ENCODE measurements at regions not wholly inside any gene's neighbourhood (a gene's known extent, or its start where the extent isn't known, plus 50 kb on each side); places are given as distances from the start of the nearest gene placed in this dataset.

GRCh38 chr1:65625528-65625927 lies 167.2 kb upstream of the PDE4B start:
- H3F3A ChIP-seq (ENCODE audit: low read depth), result no peaks in the 10 kb centered on the region
- DNase-seq (ENCODE audit: low spot score), result no peak
- no peak overlapping the region for H3K4me3 ChIP-seq
- H3K4me1 Mint-ChIP-seq, result no peaks in the 10 kb centered on the region
- H3K4me2 ChIP-seq, result no peak overlapping the region
- H3K27ac Mint-ChIP-seq, result no peak overlapping the region
- no peaks in the 10 kb centered on the region for H3K27me3 ChIP-seq
- H3K9me3 Mint-ChIP-seq, result no peaks in the 10 kb centered on the region
- H4K20me1 ChIP-seq (ENCODE audit: low read depth), result no peaks in the 10 kb centered on the region
- no peaks in the 10 kb centered on the region for H3K79me2 ChIP-seq (ENCODE audit: low read depth)
- H3K27ac ChIP-seq, result no peak overlapping the region
- H3K36me3 ChIP-seq, result no peaks in the 10 kb centered on the region
- no peak overlapping the region for H2AFZ ChIP-seq (replicated peaks)
- no peak for TF ChIP-seq EZH2 (IDR thresholded peaks at IDR 0.05)
- TF ChIP-seq, protein P1, sequence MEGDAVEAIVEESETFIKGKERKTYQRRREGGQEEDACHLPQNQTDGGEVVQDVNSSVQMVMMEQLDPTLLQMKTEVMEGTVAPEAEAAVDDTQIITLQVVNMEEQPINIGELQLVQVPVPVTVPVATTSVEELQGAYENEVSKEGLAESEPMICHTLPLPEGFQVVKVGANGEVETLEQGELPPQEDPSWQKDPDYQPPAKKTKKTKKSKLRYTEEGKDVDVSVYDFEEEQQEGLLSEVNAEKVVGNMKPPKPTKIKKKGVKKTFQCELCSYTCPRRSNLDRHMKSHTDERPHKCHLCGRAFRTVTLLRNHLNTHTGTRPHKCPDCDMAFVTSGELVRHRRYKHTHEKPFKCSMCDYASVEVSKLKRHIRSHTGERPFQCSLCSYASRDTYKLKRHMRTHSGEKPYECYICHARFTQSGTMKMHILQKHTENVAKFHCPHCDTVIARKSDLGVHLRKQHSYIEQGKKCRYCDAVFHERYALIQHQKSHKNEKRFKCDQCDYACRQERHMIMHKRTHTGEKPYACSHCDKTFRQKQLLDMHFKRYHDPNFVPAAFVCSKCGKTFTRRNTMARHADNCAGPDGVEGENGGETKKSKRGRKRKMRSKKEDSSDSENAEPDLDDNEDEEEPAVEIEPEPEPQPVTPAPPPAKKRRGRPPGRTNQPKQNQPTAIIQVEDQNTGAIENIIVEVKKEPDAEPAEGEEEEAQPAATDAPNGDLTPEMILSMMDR (IDR thresholded peaks at IDR 0.05), result no peak
- no peak for TF ChIP-seq EZH2phosphoT487 (IDR thresholded peaks at IDR 0.05)
- no peak overlapping the region for H3K9ac ChIP-seq
- H3K36me3 Mint-ChIP-seq, result no peaks in the 10 kb centered on the region
- no peaks in the 10 kb centered on the region for H3K9me3 ChIP-seq (ENCODE audit: low read depth)
- no peak overlapping the region for H3K4me3 Mint-ChIP-seq
- peaks cover 2% of the 10 kb centered on the region for H3K27me3 Mint-ChIP-seq (ENCODE audit: insufficient read depth, low read depth)
- peaks cover 5% of the 10 kb centered on the region for H3K4me1 ChIP-seq

DNA sequence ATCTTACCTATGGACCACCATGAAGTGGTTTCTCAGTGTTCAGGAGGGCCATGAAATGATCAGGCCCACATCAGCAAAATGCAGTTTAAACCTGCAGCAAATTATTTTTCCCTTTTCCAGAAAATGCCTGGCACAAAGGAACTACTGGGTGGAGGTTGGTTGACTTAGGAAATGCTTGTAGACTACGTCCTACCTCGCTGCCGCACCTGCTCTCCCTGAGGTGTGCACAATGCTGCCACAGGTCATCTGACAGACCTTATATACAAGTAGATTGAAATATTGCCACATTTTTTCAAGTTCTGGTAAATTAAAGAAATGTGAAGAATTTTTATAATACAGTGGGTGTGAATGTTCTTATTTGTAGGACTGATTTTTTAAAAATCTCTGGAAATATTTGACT lies 166.7 kb upstream of the PDE4B start:
- H3K27me3 ChIP-seq, result no peaks in the 10 kb centered on the region
- no peaks in the 10 kb centered on the region for H3K9me3 ChIP-seq (ENCODE audit: low read depth)
- peaks cover 9% of the 10 kb centered on the region for H3K4me1 ChIP-seq
- H3K36me3 Mint-ChIP-seq, result no peaks in the 10 kb centered on the region
- no peaks in the 10 kb centered on the region for H3K9me3 Mint-ChIP-seq
- H3K27ac ChIP-seq, result no peak overlapping the region
- no peaks in the 10 kb centered on the region for H3K79me2 ChIP-seq (ENCODE audit: low read depth)
- H3F3A ChIP-seq (ENCODE audit: low read depth), result no peaks in the 10 kb centered on the region
- no peak overlapping the region for H3K4me2 ChIP-seq
- no peak overlapping the region for H2AFZ ChIP-seq (replicated peaks)
- no peak overlapping the region for H3K9ac ChIP-seq
- H3K4me3 Mint-ChIP-seq, result no peak overlapping the region
- no peak overlapping the region for H3K4me3 ChIP-seq
- no peaks in the 10 kb centered on the region for H3K4me1 Mint-ChIP-seq
- H3K27ac Mint-ChIP-seq, result no peak overlapping the region
- TF ChIP-seq EZH2 (IDR thresholded peaks at IDR 0.05), result no peak
- TF ChIP-seq, protein P1 (IDR thresholded peaks at IDR 0.05), result no peak
- TF ChIP-seq EZH2phosphoT487 (IDR thresholded peaks at IDR 0.05), result no peak
- H4K20me1 ChIP-seq (ENCODE audit: low read depth), result no peaks in the 10 kb centered on the region
- H3K27me3 Mint-ChIP-seq (ENCODE audit: insufficient read depth, low read depth), result peaks cover 2% of the 10 kb centered on the region
- DNase-seq (ENCODE audit: low spot score), result no peak
- H3K36me3 ChIP-seq, result no peaks in the 10 kb centered on the region

- Histone ChIP-seq H2AFZ (replicated peaks) (no peak overlapping the region), H4K20me1 (ENCODE audit: low read depth) (no peaks in the 10 kb centered on the region), H3K4me1 (peaks cover 13% of the 10 kb centered on the region), H3K4me2 (no peak overlapping the region), H3K9ac (no peak overlapping the region), H3K4me3 (no peak overlapping the region), H3K27ac (no peak overlapping the region), H3K79me2 (ENCODE audit: low read depth) (no peaks in the 10 kb centered on the region), H3K27me3 (no peaks in the 10 kb centered on the region), H3F3A (ENCODE audit: low read depth) (no peaks in the 10 kb centered on the region), H3K36me3 (no peaks in the 10 kb centered on the region), H3K9me3 (ENCODE audit: low read depth) (no peaks in the 10 kb centered on the region)
- Mint-ChIP-seq H3K36me3 (no peaks in the 10 kb centered on the region), H3K4me3 (no peak overlapping the region), H3K27me3 (ENCODE audit: insufficient read depth, low read depth) (no peaks in the 10 kb centered on the region), H3K4me1 (no peaks in the 10 kb centered on the region), H3K27ac (no peak overlapping the region), H3K9me3 (no peaks in the 10 kb centered on the region)
- TF ChIP-seq EZH2phosphoT487 (IDR thresholded peaks at IDR 0.05), result no peak
- TF ChIP-seq, protein P1 (IDR thresholded peaks at IDR 0.05), result no peak
- TF ChIP-seq EZH2 (IDR thresholded peaks at IDR 0.05), result no peak
- no peak for DNase-seq (ENCODE audit: low spot score)
These were observed 162.9 kb upstream of the PDE4B start for GRCh38 chr1:65629788-65630187.

Measured in neural progenitor cell (in vitro differentiated cells).